ENCODE measurements at regions not wholly inside any gene's neighbourhood (a gene's known extent, or its start where the extent isn't known, plus 50 kb on each side); places are given as distances from the start of the nearest gene placed in this dataset.

DNA sequence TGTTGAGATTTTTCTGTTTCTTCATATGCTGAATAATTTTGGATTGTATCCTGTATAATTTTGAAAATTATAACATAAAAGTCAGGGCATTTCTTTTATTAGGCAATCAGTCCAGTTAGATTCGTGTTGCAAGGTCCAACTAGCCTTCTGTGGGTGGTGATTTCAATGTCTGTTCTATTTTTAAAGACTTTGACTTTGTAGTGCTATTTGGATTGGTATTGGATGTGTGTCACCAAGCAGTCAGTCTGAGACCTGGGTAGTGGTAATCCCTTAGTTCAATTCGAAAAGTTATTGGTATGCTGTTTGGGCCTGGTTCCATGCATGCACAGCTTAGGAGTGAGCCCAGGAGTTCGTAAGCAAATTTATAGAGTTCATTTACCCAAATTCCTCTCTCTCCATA lies 82.2 kb downstream of the EPDR1 start:
- DNase-seq: no peak

DNA sequence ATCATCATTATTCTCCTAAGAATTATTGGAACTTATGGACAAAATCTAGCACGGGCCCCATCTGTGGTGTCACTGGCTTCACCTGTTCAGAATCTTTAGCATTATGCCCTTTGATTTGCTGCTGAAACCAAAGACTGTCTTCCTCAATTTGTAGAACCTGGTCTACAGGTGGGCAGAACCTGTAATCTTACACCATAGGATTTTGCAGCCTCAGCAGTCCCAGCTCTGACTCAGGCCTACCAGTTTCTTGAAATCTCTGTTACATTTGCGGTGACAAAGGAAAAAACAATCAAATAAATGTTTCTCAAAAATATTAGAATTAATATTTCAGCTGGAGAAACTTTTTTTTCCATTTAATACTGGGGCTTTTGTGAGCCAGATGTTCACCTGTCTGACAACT lies 86.1 kb downstream of the EPDR1 start:
- no peak for DNase-seq

GRCh38 chr7:38007096-38007495 lies 86.7 kb downstream of the EPDR1 start:
- DNase-seq: no peak

DNA sequence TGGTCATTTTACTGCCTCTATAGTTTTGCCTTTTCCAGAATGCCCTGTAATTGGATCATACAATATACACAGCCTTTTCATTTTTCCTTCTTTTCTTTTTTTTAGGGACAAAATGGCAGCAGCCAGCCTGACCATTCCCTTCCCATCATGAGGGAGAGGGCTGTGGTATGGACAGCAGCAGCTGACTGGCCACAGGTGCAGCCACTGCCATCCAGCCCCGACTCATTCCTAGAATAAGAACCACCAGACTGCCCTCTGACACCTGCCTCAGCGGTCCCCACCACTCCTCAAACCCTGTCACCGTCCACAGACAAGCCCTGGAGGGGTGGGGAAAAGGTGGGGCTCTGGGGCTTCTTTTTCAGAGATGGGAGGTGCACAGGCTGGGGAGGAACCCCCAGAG lies 92.8 kb downstream of the EPDR1 start:
- no peak for DNase-seq

GRCh38 chr7:38016567-38016966 lies 96.1 kb downstream of the EPDR1 start:
- DNase-seq: no peak

GRCh38 chr7:38017320-38017719 lies 96.9 kb downstream of the EPDR1 start:
- DNase-seq: no peak

GRCh38 chr7:38020121-38020785 lies 99.8 kb downstream of the EPDR1 start:
- DNase-seq: no peak

- DNase-seq: no peak
Observed at GRCh38 chr7:38021892-38022291, 101.5 kb downstream of the EPDR1 start.

DNA sequence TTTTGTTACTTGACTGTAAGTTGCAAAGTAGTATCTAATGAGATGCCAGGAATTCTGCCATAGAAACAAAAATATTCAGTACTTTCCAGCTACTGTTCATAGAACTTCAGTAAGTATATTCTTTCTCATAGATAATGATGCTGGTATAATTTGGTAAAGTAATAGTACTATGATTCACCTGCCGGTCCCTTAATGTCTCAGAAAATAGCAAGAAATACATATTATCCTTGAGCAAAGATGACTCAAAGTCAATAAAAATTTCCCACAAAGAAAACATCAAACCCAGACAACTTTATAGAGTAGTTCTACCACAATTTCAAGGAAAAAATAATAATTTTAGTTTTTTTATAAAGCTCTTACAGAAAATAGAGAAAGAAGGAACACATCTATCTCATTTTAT lies 105.4 kb downstream of the EPDR1 start:
- no peak for DNase-seq

- DNase-seq: no peak
Observed at GRCh38 chr7:38027884-38028455, 107.5 kb downstream of the EPDR1 start.

GRCh38 chr7:38034062-38034908 lies 113.8 kb downstream of the EPDR1 start:
- no peak for DNase-seq

- DNase-seq: no peak
Observed at GRCh38 chr7:38040831-38041230, 120.4 kb downstream of the EPDR1 start.

DNA sequence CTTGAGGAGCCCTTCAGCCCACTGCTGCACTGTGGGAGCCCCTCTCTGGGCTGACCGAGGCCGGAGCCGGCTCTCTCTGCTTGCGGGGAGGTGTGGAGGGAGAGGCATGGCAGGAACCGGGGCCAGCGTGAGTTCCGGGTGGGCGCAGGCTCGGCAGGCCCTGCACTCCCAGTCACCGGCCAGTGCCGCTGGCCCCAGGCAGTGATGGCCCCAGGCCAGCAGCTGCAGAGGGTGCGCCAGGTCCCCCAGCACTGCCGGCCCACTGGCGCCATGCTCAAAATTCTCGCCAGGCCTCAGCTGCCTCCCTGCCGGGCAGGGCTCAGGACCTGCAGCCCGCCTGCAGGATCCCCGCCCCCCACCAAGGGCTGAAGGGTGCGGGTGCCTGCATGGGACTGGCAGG lies 128.4 kb upstream of the STARD3NL start:
- DNase-seq: no peak

DNA sequence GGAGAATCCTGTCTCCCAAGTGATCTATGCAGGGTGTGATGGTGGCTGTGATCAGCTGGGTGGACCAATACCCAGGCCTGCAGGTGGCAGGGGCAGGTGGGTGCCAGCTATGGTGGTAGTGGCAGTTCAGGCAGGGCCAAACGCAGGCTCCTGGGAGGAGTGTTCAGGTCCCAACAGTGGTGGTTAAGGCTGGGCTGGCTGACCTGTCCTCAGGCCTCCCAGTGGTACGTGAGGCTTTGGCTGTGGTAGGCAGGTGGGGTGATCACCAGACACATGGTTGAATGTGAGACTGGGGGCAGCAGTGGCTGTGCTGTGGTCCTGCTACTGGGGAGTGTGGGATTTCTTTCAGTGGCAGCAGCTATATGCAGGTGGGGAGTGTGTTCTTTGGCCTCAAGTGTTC lies 126.7 kb upstream of the STARD3NL start:
- DNase-seq: no peak

GRCh38 chr7:38051786-38052185 lies 126.3 kb upstream of the STARD3NL start:
- DNase-seq: no peak

GRCh38 chr7:38052786-38053185 lies 125.3 kb upstream of the STARD3NL start:
- no peak for DNase-seq

DNA sequence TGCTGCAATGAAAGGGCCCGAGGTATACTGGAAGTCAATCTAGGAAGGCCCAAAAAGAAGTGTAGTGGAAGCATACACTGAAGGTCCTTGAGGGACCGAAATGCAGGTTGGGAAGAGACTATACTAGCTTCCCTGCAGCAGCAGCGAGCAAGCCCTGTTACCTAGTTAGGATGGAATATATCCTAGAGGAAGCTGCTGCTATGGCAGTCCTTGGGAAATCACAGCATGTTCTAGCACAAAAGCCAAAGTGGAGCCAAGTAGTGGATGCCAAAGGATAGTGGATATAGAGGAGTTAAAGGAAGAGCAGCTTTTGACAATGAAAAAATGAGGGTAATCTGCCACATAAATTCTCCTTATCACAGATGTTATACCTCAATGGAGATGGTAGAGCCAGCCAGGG lies 123.8 kb upstream of the STARD3NL start:
- DNase-seq: no peak

DNA sequence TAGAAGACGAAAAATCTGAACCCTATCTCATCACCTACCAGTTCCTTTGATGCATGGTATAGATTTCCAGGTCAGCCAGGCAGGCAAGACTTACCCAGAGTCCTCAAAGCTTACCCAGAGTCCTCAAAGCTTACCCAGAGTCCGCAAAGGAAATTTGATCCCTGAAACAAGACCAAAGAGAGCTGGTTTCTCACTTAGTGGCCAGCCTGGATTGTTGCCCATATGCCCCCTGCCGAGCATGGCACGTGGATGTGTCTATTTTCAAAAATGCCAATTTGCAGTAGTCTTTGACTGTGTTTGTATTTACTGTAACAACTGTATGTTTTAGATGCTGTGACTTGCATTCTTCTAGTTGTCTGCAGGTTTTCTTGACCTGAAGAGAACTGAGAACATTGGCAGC lies 120.2 kb upstream of the STARD3NL start:
- DNase-seq: no peak

- no peak for DNase-seq
Observed at GRCh38 chr7:38060116-38060515, 117.9 kb upstream of the STARD3NL start.

GRCh38 chr7:38060637-38061036 lies 117.4 kb upstream of the STARD3NL start:
- DNase-seq: no peak

- no peak for DNase-seq
Observed at GRCh38 chr7:38066391-38066790, 111.7 kb upstream of the STARD3NL start.

DNA sequence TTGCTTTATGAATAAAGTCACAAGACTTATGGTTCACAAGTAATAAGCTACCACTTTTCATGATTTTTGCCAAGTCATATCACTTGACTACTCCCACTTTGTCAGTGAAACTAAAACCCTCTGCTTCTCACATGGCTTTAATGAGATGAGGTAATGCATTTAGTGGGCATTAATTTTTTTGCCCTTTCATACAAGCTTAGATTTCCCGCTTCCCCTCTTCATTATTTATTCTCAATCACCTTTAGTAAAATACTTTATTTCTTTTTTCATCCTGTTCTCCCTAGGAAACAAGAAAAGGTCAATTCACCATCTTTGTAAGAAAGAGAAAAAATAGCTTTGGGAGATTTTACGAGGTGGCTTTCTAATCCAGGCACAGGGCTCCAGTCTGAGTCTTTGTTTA lies 109.6 kb upstream of the STARD3NL start:
- no peak for DNase-seq

- no peak for DNase-seq
Observed at GRCh38 chr7:38069052-38069451, 109.0 kb upstream of the STARD3NL start.

GRCh38 chr7:38070718-38071117 lies 107.3 kb upstream of the STARD3NL start:
- DNase-seq: no peak

All from activated naive CD4-positive, alpha-beta T cell (primary cell).